HG02588 (cell line): ENCODE measurements at regions not wholly inside any gene's neighbourhood (a gene's known extent, or its start where the extent isn't known, plus 50 kb on each side); places are given as distances from the start of the nearest gene placed in this dataset.

Experiments used
- ATAC-seq: cut with Tn5 transposase; IDR thresholded peaks from one replicate; pipeline ENCODE4 v1.9.1; 2021; ENCODE audit warnings: mild to moderate bottlenecking, moderate library complexity; ENCODE audit not compliant: unreplicated experiment

DNA sequence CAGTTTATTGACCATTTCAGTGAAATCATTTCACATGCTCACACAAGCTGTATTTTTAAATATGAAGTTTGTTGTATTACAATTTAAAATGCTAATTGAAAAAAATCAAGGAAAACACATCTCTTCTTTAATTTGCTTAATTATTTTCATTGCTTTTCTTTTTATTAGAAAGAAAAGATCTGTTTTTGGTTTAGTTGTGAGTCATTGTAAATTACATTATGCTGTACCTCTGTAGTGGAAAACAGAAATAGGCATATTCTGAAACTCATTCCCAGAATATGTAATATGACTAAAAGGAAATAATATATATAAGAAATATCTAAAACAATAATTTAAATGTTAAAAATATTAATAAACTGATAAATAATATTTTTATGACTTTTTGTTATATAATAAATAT, 161.9 kb downstream of the HGF start:
- no peak for ATAC-seq

DNA sequence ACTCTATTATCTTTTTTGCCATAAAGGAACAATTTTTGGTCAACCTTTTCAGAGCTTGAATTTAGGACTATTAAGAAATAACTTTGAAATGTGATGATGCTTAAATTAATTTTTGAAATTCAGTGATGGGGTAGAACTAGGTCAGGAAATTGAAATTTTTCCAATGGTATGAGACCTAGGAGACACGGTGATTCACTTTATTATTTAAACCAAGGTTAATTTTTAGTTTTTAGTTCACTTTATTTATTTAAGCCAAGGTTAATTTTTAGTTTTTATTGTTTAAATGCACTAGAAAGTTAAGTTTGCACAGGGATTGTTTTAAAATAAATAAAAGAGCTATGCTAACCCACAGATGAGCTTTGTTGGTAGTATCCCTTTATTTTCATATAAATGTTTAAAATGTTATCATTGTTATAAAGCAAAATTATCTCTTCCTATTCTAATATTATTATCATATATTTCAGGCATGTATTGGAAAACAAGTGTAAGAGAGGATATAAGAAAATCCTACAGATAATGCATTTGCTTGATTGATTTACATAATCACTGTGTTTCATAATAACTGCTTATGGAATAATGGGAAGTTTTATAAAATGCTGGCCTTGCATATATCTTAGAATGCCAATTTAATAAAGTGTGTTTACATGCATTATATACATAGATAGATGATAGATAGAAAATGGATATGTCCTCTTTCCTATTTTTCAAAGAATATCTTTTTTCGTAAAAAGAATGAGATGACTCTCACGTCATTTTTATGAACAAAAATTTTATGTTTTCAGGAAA, 163.6 kb downstream of the HGF start:
- ATAC-seq: no peak

DNA sequence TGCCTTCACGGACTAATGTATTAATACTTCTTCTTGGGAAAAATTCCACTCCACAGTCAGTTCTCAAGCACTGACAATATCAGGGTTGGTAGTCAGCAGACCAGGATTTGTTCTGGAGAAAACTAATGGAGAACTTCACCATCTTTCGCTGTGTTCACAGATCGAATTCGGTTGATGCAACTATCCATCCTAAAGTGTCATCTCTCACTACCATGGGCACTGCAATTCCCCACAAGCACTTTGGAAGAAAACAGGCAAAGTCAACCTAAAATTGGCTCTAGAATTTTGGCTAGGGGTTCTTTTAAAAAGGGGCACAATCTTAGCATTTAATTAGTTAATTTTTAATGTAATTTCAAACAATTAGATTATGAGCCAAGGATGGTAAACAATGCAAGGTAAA, 164.4 kb downstream of the HGF start:
- no peak for ATAC-seq

DNA sequence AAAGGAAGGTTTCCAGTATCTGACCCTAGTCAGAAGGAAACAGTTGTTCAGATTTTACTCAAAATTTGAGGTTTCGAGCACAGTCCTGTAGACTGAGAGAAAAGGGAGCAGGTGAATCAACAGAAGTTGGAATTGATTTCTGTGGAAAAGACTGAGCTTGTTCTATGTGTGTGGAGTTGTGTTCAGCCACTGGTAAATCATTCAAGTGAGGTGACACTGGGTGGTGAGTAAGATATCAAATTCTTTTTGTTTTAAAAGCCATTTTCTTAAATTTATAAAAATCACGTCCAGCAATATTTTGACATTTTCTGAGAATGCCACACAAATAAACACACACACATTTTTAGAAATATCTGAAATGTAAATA, 165.1 kb downstream of the HGF start:
- ATAC-seq: no peak

DNA sequence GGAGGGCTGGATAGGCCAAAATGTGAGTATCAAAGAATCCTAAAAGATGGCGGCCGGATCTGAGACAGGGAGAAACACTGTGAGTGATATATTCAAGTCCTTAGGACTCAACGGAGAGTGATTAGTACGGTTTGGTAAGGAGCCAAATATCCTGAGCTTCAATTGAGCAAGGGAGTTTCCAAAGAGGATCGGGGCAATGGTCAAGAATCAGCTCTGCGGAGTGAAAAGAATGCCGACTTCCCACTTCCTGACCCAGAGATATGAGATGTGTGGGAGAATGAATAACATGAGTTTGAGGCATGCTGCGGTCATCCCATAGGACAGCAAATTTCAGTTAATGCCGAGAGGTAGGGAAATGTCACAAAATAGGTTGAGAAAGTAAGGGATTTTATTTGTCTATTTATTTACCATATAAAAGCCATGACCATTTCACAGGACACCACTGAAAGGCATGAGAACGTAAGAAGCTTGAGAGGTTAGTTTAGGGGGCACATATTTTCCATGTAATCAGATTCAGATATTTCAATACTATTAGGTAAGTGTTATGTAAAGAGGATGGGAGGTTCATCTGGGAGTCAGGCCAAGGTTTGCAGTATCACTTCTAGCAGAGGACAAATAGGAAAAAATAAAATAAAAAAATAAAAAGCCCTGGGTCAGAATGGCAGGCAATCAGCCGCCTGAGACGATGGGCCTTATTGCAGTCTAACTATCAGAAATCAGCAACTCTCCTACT, 165.6 kb downstream of the HGF start:
- ATAC-seq: no peak

DNA sequence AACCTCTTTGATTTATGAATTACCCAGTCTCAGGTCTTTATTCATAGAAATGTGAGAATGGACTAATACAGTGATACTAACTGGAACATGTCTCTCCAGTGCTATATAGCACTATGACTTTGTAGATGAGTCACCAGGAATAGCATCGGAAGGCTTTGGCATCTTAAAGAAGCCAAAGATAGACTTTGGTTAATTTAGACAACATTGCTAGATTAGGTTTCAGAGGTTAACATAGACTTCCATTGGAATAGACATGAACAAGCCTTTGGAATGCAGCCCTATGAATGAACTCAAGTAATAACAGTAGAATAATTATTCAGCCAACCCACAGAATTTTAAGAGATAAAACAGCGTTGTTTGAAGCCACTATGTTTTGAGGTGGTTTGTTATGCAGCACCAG, 169.2 kb downstream of the HGF start:
- ATAC-seq: no peak

DNA sequence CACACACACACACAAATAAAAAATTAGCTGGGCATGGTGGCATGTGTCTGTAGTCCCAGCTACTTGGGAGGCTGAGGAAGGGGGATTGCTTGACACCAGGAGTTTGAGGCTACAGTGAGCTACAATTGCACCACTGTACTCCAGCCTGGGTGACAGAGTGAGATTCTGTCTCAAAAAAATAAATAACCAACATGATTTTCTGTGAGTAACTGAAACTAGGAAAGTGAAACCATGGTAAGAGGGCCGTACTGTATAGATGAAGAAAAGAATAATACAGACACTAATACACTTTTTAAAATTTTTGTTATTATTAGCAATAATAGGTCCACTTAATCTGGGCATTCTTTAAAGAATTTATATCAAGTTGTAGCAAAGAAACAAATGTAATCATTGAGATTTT, 170.9 kb downstream of the HGF start:
- ATAC-seq: no peak

DNA sequence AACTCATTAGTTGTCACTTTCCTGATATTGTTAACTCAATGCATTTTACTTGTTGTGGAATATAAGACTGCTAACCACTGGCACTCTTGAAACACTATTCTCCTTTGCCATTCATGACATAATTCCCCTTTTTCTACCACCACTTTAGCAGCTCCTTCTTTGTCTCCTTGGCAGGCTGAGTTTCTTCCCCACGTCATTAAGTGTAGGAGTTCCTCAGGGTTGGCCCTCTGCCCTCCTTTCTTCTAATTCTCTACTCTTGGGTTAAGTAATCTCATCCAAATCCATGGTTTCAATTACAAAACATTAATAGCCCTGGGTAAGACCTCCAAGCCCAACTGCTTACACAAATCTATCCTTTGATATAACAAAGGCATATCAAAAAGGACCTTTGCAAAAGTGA, 175.1 kb downstream of the HGF start:
- no peak for ATAC-seq

DNA sequence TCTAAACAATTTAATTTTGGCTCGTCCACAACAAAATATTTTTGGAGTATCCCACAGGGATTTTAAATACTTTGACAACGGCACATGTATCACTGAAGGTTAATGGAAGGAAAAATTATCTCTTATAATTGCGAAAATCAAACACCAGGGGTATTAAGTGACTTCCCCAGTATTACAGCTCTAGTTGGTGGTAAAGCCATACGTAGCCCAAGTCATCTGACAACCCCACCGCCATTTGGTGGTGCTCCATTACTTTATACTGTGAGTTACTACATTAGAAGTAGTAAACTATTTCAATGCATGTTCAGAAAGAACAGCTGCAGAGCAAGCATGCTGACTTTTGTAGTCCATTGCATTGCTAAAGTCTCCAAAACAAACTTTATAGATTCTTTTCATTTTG, 179.7 kb downstream of the HGF start:
- no peak for ATAC-seq

DNA sequence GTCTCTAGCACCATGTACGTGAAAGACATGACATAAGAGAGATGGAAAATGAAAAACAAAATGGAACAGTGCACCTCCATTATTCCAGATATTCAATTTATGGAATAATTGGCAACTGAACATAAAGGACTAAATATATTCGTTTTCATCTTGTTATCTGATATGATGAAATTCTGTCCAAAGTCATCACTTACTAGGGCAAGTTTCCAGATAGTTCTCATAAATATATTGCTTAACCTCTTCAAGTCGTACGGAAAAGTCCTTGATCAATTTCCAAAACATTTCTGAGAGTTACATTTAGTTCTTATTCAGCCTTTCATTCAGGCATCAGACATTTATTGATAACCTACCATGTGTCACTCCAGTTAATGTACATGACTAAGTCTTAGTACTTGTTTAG, 185.2 kb downstream of the HGF start:
- ATAC-seq: no peak

DNA sequence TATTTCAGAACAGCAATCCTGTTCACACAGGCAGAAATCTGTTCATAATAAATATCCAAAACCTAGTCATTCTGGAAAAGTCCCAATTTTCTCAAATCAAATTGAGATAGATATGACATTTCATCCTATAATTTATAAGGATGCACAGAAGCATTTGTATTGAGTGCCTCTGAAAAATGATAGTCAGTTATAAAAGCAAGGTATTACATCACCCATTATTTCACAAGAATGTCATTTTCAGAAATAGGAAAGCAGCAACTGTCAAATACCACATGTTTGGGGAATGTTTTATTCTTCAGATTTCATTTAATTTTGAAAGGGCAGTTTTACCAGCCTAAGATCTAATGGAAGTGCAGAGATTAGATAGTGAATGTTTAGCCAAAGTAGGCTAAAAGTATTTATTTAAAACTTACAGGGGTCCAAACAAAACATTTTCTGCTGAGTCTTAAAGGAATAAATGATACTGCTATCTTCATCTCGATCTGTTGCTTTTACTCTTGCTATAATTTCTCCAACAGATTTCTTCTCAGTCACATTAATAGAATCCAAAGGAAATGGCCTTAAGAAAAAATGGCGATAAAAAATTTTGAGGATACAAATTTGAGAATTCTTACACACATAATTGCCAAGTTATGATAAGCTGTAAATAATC, 185.8 kb downstream of the HGF start:
- ATAC-seq: no peak

DNA sequence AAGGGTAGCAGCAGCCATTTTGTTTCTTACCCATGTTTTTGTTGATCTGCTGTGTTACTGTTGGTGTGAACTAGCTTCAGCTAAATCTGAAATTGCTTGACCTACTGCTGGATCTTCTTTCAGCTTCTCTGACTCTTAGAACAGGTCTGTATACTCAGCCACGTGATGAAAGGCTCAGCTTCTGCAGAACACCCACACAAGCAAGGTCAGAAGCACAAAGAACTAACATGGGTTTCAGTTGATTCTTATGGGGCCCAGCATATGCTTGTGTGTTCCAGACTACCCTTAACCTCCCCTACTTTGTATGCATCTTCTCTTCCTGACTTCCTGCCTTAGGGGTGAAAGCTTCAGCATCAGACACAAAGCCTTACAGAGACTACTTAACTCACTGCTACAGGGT, 186.8 kb downstream of the HGF start:
- no peak for ATAC-seq

DNA sequence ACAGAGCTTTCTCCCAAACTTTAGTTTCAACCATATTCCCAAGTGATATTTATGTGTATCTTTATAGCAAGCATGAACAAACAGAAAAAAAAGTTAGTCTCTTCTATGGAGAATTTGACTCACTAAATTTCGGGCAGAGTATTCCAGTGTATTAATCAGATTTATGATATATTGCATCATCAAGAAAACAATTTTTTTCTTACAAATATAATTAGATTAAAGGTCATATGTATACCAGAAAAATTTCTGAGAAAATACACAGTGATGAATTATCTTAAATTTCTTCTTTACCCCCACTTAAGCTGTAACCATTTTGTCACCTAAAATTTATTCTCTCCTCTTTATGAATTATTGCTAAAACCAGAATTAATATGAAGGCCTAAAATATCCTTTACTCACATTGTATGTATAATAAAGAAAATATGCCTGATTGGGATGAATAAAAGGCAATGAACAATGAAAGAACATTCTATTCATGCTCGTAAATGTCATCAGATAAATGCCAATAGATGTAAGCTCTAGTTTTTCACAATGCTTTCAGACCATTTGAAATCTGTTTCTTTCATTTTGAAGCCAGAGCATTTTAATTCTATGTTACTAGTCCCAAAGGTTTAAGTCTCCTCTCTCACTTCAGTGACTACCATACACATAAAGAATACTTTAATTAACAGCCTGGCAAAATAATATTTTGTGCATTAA, 192.1 kb downstream of the HGF start:
- no peak for ATAC-seq

DNA sequence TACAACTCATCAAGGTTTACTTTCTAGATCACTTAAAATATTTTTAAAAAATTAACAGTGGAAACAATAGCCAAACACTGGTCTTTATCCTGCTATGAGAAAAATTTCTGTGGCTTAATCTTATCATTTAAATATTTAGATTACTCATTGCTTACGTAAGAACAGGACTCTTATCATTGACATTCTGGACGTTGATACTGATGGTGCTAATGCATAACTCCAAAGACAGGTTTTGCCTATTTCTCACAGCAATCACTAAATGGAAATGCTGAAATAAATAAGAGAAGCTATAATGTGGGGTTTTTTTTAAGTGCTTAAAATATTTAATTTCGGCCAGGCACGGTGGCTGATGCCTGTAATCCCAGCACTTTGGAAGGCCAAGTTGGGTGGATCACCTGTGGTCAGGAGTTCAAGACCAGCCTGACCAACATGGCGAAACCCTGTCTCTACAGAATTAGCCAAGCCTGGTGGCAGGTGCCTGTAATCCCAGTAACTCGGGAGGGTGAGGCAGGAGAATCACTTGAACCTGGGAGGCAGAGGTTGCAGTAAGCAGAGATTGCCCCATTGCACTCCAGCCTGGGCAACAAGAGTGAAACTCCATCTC, 195.0 kb downstream of the HGF start:
- ATAC-seq: no peak

DNA sequence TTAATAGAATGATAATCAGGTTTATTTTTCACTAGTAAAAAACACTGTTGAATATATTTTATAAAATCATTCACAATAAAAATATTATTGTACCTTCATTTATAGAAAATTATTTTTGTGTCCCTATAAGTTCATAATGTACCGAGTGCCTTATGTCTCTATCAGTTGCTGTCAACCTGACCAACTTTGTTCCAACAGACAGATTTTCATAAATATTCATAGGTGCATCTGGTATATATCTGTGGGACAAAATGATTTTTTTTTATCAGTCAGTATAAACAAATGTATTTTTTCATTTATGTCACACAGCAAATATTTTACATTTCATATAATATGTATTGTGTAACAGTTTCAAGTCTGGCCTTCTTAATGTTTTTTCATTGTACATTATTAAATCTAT, 195.9 kb downstream of the HGF start:
- no peak for ATAC-seq

DNA sequence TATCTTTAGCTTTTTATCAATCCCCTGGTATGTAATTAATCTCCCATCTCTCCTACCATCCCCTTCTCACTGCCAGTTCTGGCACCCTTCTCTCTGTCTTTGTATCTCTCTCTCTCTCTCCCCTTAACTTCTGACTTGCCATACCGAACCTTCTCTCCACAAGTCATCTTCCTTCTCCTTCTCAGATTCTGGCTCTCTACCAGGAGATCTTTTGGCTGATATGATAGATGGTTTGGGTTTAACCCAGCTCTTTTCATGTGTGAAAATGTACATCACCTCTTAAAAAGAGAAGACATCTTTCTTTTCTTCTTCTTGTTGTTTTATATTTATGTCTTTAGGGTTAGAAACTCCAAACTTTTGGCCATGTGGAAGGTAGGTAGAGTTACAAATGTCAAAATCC, 196.7 kb downstream of the HGF start:
- no peak for ATAC-seq

DNA sequence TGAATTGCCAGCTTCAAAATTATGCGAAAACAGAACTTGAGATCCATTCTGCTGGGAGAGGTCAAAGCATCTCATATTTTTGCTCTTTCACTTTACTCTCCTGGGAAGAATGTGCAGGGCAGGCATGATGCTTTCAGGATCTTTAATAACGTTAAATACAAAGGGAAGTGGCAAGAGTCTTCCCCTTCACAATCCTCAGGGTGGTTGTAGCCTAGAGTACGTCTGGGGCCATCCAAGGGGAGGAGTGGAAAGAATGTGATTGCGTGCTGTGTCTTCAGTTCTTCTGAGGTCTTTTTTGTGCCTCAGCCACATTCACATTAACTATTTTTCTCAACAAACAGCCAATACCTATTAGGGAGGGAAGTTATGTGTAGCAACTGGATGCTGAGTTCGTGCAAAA, 207.3 kb downstream of the HGF start:
- no peak for ATAC-seq

DNA sequence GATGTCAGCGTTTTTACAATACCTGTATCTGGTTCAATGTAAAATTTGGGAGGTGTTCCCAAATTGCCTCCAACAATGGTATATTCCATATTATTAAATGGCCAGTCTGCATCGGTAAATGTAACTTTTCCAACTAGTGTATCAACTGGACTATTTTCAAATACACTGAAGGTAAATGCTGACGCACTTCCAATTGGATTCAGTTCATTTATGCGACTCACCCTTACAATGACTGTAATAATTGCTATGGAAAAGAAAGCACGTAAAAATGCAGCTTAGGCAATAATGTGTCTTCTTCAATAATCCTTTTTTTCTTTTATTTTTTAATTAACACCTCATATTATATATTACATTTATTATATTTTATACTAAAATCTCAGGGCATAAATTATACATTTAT, 209.1 kb downstream of the HGF start:
- ATAC-seq: no peak

DNA sequence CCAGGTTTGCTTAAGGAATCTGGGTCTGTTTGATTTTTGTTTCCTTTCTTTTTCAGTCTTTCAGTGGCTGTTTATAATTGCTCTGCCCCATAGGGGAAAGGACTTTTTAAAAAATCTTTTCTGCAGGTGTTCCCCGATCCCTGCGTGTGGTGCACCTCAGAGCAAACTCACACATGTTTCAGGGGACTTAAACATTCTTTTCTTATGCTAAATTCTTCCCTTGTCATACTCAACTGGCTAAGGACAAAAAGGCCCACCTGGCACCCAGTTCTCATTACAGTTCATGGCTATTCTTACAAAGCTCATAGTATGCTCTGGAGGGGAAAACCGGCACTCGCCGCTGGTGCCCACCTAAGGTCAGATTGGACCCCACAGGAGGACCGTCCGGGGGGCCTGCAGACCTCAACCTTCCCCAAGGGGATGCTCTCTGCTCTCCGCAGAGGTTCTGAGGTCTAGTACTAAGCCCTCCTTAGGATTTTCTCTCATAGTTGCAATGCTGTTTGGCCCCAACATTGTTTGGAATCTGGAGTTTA, 220.3 kb downstream of the HGF start:
- no peak for ATAC-seq

DNA sequence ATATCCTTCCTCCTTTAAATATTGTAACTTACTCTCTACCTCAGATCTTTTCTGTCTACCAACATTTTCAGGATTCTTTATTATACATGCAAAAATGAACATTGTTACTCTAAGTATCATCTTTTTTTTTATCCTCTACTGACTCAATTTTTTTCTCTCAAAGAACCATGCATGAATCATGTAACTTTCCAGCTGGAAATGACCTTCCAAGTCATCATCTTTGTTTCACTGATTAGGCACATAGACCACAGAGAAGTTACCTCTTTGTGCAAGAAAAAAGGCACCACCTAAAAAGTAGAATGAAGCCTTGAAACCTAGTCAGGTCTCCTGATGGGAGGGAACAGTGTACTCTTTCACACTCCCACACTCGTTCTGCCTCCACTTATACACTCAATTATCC, 234.9 kb downstream of the HGF start:
- no peak for ATAC-seq

DNA sequence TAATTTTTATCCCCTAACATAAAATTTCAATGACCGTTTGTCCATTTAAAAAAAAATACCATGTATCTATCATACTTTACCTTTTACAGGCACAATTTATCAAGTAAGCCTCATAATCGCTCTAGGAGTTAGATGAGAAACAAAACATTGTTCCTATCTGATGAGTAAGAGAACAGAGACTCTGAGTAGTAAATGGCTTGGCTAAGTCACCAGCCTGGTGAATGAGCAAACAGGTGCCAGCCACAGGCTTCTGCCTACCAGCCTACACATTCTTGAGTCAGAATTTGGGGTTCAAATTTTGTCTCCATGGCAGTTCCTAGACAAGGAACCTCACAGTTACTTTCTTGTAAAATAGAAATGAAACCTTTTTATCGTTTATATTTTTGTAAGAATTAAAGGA, 235.4 kb downstream of the HGF start:
- no peak for ATAC-seq
